ENCODE measurements at regions not wholly inside any gene's neighbourhood (a gene's known extent, or its start where the extent isn't known, plus 50 kb on each side); places are given as distances from the start of the nearest gene placed in this dataset.

DNA sequence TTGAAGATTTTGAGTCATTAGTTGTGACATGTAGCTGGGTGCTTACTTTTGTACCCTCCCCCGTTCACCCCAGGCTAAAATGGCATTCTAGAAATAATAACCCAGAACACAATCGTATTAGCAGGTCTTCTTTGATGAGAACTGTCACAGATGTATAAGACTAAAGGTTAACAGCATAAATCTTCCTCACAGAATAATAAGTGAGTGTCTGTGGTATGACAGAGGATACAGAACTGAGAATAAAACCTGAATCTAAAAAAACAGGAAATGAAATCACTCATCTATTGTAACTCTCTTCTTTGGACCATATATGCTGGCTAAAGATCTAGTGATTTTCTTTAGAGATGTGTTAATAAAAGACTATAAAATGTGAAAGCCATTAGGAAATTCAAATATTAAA, 746.6 kb downstream of the LRFN5 start:
- TF ChIP-seq, protein P1, sequence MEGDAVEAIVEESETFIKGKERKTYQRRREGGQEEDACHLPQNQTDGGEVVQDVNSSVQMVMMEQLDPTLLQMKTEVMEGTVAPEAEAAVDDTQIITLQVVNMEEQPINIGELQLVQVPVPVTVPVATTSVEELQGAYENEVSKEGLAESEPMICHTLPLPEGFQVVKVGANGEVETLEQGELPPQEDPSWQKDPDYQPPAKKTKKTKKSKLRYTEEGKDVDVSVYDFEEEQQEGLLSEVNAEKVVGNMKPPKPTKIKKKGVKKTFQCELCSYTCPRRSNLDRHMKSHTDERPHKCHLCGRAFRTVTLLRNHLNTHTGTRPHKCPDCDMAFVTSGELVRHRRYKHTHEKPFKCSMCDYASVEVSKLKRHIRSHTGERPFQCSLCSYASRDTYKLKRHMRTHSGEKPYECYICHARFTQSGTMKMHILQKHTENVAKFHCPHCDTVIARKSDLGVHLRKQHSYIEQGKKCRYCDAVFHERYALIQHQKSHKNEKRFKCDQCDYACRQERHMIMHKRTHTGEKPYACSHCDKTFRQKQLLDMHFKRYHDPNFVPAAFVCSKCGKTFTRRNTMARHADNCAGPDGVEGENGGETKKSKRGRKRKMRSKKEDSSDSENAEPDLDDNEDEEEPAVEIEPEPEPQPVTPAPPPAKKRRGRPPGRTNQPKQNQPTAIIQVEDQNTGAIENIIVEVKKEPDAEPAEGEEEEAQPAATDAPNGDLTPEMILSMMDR (IDR thresholded peaks at IDR 0.05; ENCODE audit: low read depth, low read length): no peak
- H3K4me3 ChIP-seq (ENCODE audit: low read depth, low read length): no peak overlapping the region

DNA sequence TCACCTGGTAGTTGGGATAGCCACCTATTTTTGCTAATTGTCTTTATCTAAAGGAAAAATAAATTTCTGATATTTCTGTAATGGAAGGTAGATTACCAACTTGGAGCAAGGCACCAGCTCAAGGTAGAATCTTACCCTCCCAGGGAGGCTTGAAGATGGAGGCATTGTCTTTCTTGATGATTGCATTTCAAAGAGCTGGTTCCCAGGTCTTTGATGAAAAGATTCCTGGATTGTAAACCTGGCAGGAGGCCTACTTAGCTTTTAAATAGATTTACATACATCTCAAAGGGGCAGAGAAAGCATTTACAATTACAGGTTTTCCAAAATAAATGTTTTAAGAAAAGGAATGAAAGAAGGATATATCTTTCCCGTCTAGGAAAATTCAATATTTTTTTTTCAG, 729.2 kb downstream of the LRFN5 start:
- CTCF ChIA-PET: no interaction called here
- no peak overlapping the region for H3K27ac ChIP-seq (ENCODE audit: low read depth, low read length)
- H3K9me3 ChIP-seq (ENCODE audit: control insufficient read depth, insufficient read depth, low read length): no peaks in the 10 kb centered on the region
- no peak overlapping the region for H3K4me3 ChIP-seq (ENCODE audit: low read depth, low read length)
- no peaks in the 10 kb centered on the region for H3K27me3 ChIP-seq (ENCODE audit: control insufficient read depth, insufficient read depth, low read length)
- DNase-seq (ENCODE audit: low read depth, low spot score): no peak
- POLR2A ChIA-PET: no interaction called here
- TF ChIP-seq, protein P1 (IDR thresholded peaks at IDR 0.05; ENCODE audit: low read depth, low read length): no peak

More for the DNA sequence above, 746.6 kb downstream of the LRFN5 start:
- H3K27ac ChIP-seq (ENCODE audit: low read depth, low read length): no peak overlapping the region
- H3K27me3 ChIP-seq (ENCODE audit: control insufficient read depth, insufficient read depth, low read length): no peaks in the 10 kb centered on the region
- ChIA-PET CTCF (no interaction called here), POLR2A (no interaction called here)
- no peaks in the 10 kb centered on the region for H3K9me3 ChIP-seq (ENCODE audit: control insufficient read depth, insufficient read depth, low read length)
- DNase-seq (ENCODE audit: low read depth, low spot score): no peak

DNA sequence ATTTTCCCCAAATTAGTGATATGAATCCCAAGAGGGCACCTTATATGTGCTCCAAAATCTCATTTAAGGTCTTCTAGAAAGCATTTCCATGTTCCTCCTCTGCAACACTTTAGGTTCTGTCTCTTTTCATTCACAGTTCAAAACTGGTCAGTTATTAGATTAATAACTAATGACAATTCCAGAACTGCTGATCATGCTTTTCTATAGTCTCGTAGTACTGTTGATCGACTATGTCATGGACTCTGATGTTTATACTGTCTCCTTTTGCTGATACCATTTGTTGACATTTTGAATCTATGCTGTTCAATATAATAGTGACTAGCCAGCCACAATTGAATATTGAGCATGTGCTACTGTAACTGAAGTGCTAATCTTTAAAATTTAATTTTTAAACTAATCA, 728.3 kb downstream of the LRFN5 start:
- Histone ChIP-seq H3K27ac (ENCODE audit: low read depth, low read length) (no peak overlapping the region), H3K27me3 (ENCODE audit: control insufficient read depth, insufficient read depth, low read length) (no peaks in the 10 kb centered on the region), H3K4me3 (ENCODE audit: low read depth, low read length) (no peak overlapping the region), H3K9me3 (ENCODE audit: control insufficient read depth, insufficient read depth, low read length) (no peaks in the 10 kb centered on the region)
- DNase-seq (ENCODE audit: low read depth, low spot score): no peak
- TF ChIP-seq, protein P1 (IDR thresholded peaks at IDR 0.05; ENCODE audit: low read depth, low read length): no peak
- ChIA-PET POLR2A (no interaction called here), CTCF (interaction anchor here (0.6 kb wide), 1 partner anchor 822 kb away, joined by 8 read pairs; no protein-coding TSS in a partner anchor)

DNA sequence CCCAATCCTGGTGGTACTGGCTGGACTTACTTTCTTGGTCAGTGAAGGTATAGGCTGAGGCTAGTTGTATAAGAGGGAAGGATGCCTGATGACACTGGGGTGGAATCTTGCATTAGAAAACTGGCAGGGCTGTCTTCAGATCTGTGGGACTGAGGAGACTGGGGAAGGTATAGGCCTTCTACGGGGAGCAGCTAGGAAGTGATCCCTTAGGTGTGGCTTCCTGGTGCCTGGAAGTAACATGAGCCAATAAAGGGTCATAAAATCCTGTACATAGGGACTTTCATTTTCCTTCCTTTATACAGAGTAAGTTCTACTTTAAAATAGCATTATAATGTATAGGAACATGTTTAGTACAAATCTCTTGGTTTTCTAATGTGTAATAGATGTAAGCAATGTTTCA, 716.8 kb downstream of the LRFN5 start:
- TF ChIP-seq, protein P1 (IDR thresholded peaks at IDR 0.05; ENCODE audit: low read depth, low read length): no peak
- Histone ChIP-seq H3K27me3 (ENCODE audit: control insufficient read depth, insufficient read depth, low read length) (no peaks in the 10 kb centered on the region), H3K4me3 (ENCODE audit: low read depth, low read length) (no peak overlapping the region), H3K27ac (ENCODE audit: low read depth, low read length) (no peak overlapping the region), H3K9me3 (ENCODE audit: control insufficient read depth, insufficient read depth, low read length) (no peaks in the 10 kb centered on the region)
- POLR2A ChIA-PET: no interaction called here
- no peak for DNase-seq (ENCODE audit: low read depth, low spot score)
- CTCF ChIA-PET: interaction anchor here (0.6 kb wide), 1 partner anchor 16 kb away, joined by 5 read pairs; no protein-coding TSS in a partner anchor

DNA sequence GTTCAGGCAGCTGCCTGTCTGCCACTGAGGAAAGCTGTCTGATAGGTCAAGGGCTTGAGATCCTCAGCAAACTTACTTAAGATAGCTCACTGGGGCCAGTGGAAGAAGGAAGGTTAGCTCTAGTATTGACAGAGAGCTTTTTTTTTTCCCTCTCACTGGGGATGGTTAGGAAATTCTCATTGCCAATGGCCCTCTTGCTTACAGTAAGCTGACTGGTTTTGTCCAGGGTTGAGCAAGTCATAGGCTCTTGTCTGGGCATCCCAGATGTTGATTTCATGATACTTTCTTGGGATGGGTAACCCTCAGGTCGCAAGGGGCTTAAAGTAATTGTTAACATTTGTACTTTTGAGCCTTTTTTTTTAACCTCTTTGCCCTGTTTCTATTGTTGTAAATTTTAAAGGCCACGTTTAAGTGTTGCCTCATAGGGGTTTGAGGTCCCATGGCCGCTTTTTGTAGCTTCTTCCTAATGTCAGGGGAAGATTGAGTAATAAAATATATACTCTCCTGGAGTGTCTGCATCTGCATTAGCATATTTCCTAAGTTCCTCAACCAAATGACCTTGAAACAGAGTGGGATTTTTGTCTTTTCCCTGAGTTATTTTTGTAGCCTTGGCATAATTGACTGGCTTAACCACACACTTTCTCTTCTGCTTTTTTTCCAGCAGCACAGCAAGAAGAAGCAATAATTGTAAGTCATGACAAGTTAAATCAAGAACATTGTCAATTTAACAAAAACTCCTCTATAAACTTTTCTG, 716.0 kb downstream of the LRFN5 start:
- DNase-seq (ENCODE audit: low read depth, low spot score): no peak
- no peak overlapping the region for H3K4me3 ChIP-seq (ENCODE audit: low read depth, low read length)
- no peak overlapping the region for H3K27ac ChIP-seq (ENCODE audit: low read depth, low read length)
- ChIA-PET POLR2A (interaction anchor here (0.7 kb wide), 1 partner anchor 39 kb away, joined by 3 read pairs; no protein-coding TSS in a partner anchor), CTCF (interaction anchor here (0.6 kb wide), 1 partner anchor 17 kb away, joined by 5 read pairs; no protein-coding TSS in a partner anchor)
- H3K27me3 ChIP-seq (ENCODE audit: control insufficient read depth, insufficient read depth, low read length): no peaks in the 10 kb centered on the region
- TF ChIP-seq, protein P1 (IDR thresholded peaks at IDR 0.05; ENCODE audit: low read depth, low read length): no peak
- H3K9me3 ChIP-seq (ENCODE audit: control insufficient read depth, insufficient read depth, low read length): no peaks in the 10 kb centered on the region

All from AG04450 (cell line).